HG03342 (cell line): ENCODE measurements at regions not wholly inside any gene's neighbourhood (a gene's known extent, or its start where the extent isn't known, plus 50 kb on each side); places are given as distances from the start of the nearest gene placed in this dataset.
"Not testable (repeated sequence)": the region's sequence is repeated elsewhere in the genome, so short reads cannot be mapped to it uniquely, and the experiment has no call there.

Experiments used
- ATAC-seq: cut with Tn5 transposase; IDR thresholded peaks from one replicate; pipeline ENCODE4 v1.9.1; 2021; ENCODE audit warnings: mild to moderate bottlenecking, moderate library complexity; ENCODE audit not compliant: unreplicated experiment

GRCh38 chr18:4797002-4797685 lies 342.0 kb upstream of the DLGAP1 start:
- ATAC-seq = no peak

DNA sequence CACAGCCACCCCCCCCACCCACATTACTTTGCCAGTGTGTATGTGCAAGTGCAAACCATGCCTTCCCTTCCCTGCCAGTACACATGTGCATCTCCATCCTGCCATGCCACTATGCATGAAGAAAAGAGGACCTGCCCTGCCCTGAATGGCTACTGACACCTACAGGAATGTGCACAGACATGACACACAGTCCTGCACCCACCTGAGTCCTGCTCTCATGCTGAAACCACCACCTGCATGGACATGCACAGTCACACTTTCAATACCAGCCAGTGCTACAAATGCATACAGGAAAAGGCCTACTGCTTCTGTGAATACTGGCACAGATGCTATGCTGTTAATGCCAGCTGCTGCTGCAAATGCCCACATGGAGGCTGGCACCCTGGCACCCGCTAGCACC lies 334.4 kb upstream of the DLGAP1 start:
- ATAC-seq = no peak

GRCh38 chr18:4781873-4782272 lies 326.8 kb upstream of the DLGAP1 start:
- ATAC-seq = no peak

DNA sequence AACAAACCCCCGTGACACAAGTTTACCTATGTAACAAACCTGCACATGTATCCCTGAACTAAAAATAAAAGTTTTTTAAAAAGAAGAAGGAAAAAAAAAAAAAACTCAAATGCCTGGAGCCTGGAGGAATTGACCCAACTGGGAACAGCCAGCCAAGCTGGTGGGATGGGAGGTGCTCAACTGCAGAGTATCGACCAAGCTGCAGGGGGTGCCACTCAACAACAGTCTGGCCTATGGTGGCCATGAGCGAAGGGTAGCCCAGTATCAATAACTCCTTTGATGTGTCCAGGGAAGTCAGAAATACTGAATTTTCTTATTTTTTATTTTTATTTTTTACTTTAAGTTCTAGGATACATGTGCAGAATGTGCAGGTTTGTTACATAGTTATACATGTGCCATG lies 310.3 kb upstream of the DLGAP1 start:
- ATAC-seq = no peak

DNA sequence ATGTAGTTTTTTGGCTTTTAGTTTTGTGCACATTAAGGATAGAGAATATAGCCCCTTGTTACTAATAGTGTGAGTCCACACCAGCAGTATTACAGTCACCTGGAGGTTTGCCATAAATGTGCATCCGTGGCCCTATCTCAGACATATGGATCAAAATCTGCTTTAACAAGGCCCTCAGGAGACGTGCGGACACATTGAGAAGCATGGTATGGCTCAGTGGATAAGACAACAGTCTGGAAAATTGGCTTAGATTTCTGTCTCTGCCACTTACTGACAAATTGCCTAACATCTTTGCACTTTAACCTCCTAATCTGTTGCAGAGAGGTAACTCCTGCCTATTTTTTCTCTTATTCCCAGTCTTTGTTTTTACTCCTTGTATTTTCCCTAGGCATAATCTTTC lies 307.2 kb upstream of the DLGAP1 start:
- no peak for ATAC-seq

DNA sequence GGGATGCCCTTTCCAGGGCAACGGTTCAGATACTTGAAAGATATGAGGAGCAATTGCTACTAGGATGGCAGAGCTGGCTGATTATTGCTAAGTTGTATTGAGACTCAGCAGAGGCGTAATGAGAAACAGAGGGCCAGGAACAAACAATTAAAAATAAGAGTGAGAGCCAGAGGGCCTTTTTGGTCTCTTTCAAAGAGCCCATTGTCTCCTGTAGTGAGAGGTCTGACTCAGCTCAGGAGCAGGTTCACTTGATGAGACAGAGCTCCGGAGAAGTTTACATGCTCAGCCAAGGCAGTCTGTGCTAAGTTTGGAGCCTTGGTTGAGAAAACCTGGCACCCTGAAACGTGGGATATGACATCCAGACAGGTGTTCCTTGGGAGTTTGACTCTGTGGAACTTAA lies 303.9 kb upstream of the DLGAP1 start:
- no peak for ATAC-seq

DNA sequence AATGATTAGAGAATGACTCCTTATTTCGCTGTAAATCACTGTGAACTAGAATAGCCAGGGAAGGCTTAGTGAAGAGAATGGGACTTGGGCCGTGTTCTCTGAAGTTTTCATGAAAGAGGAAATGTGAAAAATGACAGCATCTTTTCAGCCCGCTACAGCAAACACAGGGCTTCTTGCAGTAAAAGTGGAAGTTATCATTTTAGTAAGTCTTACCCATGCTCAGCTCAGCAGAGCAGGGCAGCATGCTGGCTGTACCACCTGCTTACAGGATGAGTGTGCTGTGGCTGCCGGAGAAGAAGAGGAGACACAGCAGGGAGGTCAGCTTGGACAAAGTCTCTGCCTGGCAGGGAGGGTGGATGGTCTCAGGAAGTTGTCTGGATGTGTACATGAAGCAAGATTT lies 300.7 kb upstream of the DLGAP1 start:
- ATAC-seq = no peak

GRCh38 chr18:4753151-4753550 lies 298.0 kb upstream of the DLGAP1 start:
- ATAC-seq = not testable (repeated sequence)

DNA sequence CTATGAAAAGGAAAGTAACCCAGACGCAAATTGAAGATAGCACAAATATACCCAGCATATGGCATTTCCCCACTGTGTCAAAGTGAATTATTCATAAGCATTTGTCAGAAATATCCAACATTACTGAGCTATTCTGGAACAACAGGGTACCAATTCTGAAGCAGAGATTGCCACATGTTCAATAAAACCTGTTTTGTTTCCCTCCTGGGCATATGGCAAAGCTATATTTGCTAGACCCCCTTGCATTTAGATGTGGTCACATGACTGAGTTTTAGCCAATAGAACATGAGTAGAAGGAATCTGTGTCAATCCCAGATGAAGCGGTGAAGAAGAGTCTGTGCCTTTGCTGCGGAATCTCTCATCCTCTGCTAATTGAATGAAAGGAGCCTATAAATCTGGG lies 296.4 kb upstream of the DLGAP1 start:
- ATAC-seq = no peak

DNA sequence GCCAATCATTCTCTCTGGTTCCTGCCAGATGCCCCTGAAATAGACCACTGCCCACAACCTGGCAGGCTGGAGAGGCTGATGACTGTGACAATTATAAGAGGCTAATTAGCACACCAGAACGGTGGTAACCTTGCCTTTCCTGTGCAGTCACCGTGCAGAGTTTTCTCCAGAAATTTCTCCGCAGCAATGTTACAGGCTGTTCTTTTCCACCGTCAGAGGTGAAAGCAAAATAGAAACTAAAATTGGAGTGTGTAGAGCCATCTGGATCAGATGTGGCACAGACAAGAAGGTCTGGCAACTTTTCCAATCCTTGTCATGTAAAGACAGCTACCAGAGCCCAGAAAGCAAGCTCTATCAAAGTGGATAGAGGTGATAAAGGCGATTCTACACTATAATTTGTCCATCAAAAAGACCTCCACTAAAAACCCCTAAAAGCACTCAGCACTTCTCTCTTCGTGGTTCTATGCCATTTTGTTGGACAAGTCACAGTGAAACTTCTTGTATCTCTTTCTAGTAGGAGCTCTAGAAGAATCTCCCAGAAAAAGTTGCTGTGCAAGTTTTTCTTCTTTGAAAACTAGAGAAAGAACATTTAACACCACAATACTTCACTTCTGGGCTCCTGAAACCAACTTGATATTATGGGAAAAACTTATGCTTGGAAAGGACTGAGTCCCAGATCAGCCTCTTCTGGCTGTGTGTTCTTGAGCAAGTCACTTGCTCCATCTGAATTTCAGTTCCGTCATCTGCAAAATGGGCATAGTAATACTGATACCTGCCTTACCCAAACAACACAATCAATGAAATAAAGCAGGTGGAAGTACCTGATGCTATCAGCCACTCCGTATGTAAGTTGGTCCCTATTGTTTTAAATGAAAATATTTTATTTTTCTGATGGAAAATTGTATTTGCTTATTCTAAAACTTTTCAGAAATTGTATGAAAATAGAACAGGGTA lies 295.6 kb upstream of the DLGAP1 start:
- no peak for ATAC-seq

- no peak for ATAC-seq
Observed at GRCh38 chr18:4748975-4749374, 293.9 kb upstream of the DLGAP1 start.

DNA sequence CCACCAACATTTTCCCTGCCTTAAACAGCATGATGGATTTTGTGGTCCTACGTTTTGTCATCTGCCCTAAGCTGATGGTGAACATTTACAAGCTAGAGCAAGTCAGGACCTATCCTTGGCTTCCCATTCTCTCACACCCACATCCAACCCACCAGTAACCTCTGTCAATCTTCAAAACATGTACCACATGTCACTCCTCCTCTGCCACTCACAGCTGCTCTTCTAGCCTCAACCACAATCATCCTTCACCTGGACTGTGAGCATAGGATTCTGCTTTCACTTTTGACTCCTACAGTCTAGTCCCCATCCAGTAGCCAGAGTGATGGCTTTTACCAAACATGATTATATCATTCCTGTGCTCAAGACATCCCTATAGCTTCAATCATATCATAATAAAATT lies 279.8 kb upstream of the DLGAP1 start:
- no peak for ATAC-seq

GRCh38 chr18:4734021-4734420 lies 278.9 kb upstream of the DLGAP1 start:
- no peak for ATAC-seq

GRCh38 chr18:4721545-4721944 lies 266.4 kb upstream of the DLGAP1 start:
- no peak for ATAC-seq

- no peak for ATAC-seq
Observed at GRCh38 chr18:4720518-4720917, 265.4 kb upstream of the DLGAP1 start.

GRCh38 chr18:4705894-4706293 lies 250.8 kb upstream of the DLGAP1 start:
- no peak for ATAC-seq

DNA sequence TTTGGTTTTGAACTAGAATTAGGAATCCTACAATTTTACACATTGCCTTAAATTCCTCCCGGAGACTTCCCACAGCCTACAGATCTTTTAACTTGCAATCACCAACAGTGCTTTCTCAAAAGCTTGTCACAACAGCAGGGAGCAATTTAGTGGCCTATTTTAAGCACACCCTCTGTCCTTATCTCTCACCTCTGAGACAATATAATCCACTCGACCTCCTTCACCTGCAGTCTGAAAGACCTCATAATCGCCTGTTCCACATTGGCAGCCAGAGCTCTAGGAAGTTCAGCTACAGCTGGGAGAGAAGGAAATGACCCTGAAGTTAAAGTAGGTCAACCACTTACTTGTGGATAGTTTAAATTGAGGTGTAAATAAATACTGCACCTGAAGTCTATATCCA lies 249.7 kb upstream of the DLGAP1 start:
- ATAC-seq = no peak

DNA sequence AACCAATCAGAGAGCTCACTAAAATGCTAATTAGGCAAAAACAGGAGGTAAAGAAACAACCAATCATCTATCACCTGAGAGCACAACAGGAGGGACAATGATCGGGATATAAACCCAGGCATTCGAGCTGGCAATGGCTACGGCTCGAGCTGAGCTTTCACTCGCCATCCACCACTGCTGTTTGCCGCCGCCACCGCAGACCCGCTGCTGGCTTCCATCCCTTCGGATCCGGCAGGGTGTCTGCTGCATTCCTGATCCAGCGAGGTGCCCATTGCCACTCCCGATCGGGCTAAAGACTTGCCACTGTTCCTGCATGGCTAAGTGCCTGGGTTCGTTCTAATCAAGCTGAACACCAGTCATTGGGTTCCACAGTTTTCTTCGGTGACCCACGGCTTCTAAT lies 236.7 kb upstream of the DLGAP1 start:
- ATAC-seq = no peak

- not testable (repeated sequence) for ATAC-seq
Observed at GRCh38 chr18:4678685-4679084, 223.6 kb upstream of the DLGAP1 start.

DNA sequence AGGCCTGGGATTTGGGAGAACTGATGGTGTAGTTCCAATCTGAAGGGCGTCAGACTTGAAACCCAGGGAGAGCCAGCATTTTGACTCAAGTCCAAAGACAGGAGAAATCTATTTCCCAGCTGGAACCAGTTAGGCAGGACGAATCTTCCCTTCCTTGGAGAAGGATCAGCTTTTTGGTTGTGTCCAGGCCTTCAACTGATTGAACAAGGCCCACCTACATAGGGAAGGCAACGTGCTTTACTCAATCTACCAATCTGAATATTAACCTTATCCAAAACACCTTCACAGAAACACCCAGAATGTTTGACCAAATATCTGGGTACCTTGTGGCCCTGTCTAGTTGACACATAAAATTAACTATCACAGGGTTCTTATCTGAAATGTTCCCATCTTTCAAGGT lies 221.9 kb upstream of the DLGAP1 start:
- no peak for ATAC-seq

- ATAC-seq = no peak
Observed at GRCh38 chr18:4672162-4672561, 217.1 kb upstream of the DLGAP1 start.

GRCh38 chr18:4658804-4659203 lies 203.7 kb upstream of the DLGAP1 start:
- no peak for ATAC-seq
